GM21723 (cell line): ENCODE measurements at regions not wholly inside any gene's neighbourhood (a gene's known extent, or its start where the extent isn't known, plus 50 kb on each side); places are given as distances from the start of the nearest gene placed in this dataset.
A peak's percentile ranks its signal among the peaks of the same experiment; 100 is the strongest.

Experiments
- ATAC-seq: cut with Tn5 transposase; IDR thresholded peaks from one replicate; pipeline ENCODE4 v1.9.1; 2021; ENCODE audit warnings: mild to moderate bottlenecking, moderate library complexity; ENCODE audit not compliant: unreplicated experiment

DNA sequence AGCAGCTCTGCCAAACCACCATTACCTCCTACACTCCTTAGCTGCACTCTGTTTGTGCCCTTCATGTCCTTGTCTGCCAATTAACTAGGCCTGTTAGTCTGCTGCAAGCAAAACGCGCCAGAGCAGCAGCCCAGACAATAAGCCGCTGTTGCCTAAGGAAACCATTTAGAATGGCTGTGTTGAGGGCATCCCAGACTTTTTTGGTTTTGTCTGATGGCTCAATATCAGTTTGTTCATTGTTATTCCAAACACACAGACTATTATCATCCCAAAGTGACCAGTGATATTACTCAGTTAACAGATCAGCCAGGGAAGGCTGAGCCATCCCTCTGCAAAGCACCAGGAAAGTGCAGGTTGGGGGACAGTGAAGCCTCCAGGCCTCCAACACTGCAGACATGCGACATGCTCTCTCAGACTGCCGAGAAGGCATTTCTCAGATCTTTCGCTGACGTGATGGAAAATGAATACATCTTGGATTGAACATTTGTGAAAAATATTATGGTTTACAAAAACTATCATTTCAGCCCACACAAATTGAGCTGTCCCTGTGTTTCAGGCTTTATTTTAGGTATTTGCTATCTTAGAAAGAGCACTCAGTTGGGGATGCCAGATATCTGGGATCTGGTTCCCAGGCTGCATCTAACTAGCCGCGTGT lies 182.0 kb upstream of the HNRNPA3 start:
- ATAC-seq = no peak

DNA sequence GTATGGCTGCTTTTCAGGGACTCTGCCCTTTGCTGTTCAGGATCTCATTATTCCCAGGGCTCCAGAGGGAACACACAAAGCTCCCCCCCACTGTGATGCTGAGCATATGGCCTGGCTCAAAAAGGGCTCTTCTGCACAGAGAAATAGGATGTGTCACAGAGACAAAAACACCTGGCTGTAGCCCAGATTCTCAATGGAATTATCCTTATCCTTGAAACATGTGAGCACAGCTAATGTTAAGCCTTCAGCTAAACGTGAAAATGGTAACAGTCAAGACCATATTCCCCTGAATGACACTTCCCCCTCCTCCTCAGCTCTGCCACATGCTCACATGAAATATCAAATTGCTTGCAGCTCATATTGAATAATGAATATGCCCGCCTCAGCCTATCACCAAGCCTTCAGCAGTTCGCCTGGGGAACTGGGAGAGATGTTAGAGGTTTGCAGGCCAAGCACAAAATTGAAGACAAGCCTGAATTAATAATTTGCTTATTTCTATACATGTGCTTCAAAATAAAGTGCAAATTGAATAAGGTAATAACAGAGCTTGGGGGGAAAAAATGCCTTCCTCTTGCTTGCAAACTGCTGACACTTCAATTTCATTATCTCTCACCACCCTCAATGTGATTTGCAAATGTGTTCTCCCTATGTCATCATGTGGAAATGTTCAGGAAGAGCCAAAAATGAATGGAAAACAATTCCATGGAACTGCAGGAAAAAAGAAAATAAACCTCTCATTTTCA lies 181.0 kb upstream of the HNRNPA3 start:
- ATAC-seq = no peak

GRCh38 chr2:177036747-177037146 lies 175.8 kb upstream of the HNRNPA3 start:
- ATAC-seq = no peak

DNA sequence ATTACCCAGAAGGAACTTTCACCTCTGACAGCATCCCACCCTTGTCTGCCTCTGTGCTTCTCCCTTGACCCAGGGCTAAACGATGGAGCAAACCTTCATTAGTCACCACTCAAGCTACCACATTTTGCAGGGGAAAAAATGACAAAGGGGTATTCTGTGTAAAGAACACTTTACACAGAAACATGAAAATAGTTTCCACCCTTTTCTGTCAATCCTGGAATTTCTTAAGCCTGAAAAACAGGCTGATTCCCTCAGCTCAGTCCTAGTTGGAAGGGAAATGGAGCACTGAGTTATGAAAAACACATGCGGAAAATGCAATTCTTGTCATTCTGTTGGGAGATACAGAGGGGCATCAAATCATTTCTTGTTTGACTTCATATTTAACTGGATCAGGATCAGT lies 175.0 kb upstream of the HNRNPA3 start:
- ATAC-seq = no peak

GRCh38 chr2:177038787-177039484 lies 173.7 kb upstream of the HNRNPA3 start:
- no peak for ATAC-seq

DNA sequence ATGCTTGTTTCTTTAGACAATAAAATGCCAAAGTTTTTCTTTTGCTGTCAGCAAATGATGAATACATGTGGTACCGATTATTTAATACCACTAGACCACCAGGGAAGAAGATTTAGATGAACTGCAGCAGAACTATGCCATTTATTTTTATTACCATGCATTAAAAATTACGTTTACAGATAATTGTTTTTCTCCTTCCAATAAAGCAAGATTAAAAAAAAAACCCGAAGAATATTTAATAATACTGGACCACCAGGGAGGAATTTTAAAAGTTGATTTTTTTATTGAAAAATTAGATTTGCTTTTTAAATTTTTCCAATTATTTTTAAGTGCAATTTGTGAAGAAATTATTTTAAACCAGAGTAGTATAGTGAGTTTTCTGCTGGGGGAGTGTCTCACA lies 170.3 kb upstream of the HNRNPA3 start:
- ATAC-seq = no peak

DNA sequence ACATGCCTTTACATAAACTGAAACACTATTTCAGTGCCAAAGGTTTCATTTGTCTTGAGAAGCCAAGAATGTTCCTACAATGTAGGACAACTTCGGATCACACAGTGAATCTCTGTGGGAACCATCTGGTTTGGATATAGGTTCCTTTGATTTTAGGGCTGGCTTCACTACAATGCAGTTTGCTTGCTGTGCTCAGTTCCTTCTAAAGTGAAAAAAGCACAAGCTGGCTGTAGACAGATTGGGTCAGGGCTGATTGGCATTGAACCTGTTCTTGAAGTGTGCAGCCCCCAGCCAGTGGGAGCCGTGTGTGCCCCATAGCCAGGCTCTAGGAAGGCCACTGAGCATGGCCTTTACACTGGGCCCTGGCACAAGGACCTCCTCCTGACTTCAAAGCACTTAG lies 167.9 kb upstream of the HNRNPA3 start:
- ATAC-seq = no peak

DNA sequence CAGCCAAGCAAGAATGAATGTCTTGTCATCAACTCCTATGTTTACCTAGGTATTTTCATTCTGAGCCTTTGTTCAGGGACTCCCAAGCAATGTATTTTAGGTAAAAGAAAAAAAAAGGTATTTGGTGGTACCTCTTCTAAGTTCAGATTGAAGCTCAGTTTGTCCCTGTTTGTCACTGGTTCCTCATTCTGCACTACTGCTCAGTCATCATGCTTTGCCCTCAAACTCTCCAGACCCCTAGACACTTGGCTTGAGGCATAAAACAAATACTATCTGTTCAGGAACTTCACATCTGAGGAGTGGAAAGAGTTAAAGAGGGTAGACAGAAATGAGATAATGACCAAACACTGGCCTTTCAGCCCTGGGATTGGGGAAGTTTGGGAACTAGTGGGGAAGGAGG lies 163.6 kb upstream of the HNRNPA3 start:
- ATAC-seq = no peak

DNA sequence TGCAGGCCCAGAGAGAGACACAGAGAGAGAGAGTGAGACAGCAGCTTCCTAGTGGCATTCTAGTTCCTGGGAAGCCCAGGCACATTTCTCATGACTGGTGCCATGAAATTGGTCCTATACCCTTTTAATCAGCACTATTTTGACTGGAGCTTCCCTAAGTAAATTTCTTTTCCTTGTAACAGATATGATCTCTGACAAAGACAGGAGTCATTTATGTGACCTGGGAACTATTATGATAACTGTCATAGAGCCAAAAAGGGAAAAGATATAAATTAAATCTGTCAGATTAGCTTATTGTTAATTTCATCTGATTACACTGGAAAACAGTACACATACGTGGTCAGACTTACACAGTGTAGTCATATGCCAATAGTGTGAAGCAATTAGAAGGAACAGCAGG lies 161.3 kb upstream of the HNRNPA3 start:
- no peak for ATAC-seq

- ATAC-seq = no peak
Measured at GRCh38 chr2:177052471-177052870, 160.1 kb upstream of the HNRNPA3 start.

DNA sequence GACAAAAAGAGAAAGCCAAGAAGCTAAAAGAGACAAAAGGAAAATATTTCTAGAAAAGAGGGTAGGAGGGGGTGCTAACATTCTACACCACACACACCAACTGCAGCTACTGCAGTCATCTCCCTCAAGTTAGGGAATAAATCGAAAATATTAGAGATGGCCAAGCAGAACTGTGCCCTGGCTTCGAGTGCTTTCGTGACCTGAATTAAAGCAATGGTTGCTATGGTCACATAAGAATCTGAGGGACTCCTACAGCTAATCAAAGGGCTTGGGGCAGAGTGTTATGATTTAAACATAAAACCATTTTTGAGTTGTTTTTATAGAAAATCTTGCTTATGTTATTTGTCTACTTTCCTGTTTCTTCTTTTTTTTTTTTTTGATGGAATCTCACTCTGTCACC lies 159.6 kb upstream of the HNRNPA3 start:
- ATAC-seq = no peak

- no peak for ATAC-seq
Measured at GRCh38 chr2:177053716-177054115, 158.9 kb upstream of the HNRNPA3 start.

- ATAC-seq = no peak
Measured at GRCh38 chr2:177056481-177056929, 156.1 kb upstream of the HNRNPA3 start.

GRCh38 chr2:177058747-177059146 lies 153.8 kb upstream of the HNRNPA3 start:
- ATAC-seq = peak; percentile 82

DNA sequence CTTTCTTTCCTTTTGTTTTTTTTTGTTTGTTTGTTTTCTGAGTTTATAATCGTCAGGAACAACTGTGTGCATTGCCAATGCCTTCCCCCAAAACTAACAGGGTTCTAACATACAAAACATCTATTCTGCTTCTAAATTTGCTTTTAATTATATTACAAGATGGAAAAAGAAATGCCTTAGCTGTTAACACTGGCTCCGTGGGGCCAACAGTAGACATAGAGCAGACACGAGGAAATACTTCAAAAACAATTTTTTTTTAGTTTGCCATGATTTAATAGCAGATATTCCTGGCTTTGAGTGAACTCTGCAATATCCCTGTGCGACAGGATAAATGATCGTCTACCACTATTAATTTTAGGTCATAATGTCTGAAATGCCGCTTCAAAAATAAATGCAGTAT lies 153.3 kb upstream of the HNRNPA3 start:
- no peak for ATAC-seq

DNA sequence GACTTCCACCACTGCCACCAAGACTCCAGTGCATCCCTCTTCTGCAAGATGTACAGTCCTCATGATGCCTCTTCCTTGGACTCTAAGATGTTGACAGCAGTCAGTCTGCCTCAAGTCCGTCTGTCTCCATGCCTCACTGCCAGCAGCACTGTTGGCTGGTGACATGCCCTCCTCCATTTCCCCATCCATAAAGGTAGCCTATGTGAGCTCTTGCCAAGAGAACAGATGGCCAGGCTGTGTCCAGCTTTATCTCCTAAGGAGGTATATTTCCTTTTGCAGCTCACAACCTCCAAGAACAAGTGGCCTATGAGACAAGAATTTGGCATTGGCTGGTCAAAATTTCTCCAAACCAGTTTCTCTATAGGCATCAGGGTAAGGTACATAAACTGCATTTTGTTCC lies 149.3 kb upstream of the HNRNPA3 start:
- ATAC-seq = no peak

DNA sequence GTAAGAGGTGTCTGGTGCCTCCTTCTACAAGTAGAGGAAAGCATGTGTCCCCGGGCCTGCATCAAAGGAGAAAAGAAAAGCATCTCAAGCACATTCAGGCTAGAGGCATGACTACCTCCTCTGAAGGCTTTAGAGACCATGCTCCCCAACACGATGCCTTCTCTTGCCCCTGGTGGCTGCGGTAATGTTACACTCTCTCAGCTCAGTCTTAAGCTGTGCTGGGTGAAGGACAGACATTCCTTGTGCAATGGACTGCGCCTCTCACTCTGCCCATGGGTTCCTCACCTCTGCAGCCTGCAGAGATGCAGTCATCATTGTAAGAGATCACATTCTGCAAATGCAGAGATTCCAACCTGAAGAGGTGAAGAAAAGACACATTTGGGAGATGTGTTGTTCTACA lies 148.2 kb upstream of the HNRNPA3 start:
- ATAC-seq = no peak

DNA sequence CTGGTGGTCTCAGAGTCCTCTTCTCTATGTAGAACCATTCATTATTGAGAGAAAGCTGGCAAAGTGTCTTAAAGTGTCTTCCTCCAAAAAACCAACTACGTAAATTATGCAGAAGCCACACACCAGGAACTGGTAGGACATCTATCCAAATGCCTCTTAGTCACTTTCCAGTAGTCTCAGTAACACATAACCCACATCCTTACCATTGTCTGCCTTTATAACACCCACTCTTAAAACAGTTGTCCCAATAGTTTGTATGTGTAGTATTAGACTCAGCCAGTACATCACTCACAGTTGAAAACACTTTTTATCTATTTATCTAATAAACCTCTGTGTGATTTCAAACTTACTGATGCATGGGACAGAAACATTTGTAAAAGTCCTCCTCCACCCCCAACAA lies 143.6 kb upstream of the HNRNPA3 start:
- ATAC-seq = no peak

DNA sequence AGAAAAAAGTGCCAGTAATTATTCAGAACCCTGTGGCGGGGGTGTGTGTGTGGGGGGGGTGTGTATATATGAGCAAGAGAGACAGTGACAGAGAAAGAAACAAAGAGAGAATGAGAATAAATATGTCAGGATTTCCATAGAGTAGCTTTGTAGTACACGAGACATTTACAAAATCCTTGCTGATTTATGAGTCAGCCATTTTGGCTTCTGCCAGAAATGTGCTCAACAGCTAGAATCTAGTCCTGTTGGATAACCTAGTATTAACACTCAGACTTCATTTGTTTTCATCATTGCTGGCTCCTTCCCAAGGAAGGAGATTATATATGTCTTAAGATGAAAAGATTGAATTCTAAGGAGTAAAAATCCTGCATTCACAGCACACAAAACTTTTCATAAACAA lies 140.5 kb upstream of the HNRNPA3 start:
- no peak for ATAC-seq

DNA sequence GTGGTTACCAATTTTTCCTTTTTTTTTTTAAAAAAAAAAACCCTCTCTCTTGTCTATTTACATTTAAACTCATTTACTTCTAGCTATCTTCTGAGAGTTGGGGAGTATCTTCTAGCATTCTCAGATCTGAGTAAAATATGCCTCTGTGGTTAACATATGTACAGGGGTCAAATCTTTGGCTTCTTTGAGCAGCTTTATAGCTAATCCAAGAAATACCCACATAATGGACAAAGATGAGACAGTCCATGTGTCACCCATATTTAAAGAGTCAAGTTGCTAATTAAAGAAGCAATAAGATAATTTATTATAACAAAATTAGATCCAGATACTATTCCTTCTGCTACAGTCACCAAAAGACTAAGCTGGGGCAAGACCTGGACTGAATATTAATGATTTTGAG lies 139.0 kb upstream of the HNRNPA3 start:
- no peak for ATAC-seq

DNA sequence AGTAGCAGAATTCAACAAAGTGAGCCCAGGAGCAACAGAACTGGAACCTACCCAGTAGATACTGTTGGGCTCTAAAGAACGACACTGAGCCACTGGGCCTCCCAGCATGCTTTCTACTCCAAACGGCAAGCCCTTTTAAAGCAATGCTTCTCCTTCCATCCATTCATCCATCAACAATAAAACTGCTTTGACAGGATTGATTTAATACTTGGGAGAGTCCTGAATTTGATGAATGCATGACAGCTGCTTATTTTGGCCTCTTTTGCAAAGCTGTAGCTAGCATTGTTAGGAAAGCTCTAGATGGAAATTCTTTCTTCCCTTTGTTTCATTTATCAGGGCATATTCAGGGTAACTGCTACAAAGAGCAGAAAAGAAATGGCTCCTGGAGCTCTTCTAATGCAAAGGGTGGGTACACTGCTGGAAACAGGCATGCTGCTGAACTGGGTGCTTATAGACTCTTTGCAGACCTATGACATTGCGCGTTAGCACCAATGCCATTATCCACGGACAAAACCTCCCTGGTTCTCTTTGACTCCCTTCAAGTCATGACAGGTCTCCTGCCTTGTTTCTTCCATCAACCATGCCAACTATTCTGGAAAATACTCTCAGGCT lies 138.4 kb upstream of the HNRNPA3 start:
- ATAC-seq = no peak

GRCh38 chr2:177075254-177075653 lies 137.3 kb upstream of the HNRNPA3 start:
- ATAC-seq = no peak
